ENCODE measurements at regions not wholly inside any gene's neighbourhood (a gene's known extent, or its start where the extent isn't known, plus 50 kb on each side); places are given as distances from the start of the nearest gene placed in this dataset.
"Not testable (repeated sequence)": the region's sequence is repeated elsewhere in the genome, so short reads cannot be mapped to it uniquely, and the experiment has no call there.

GRCh38 chr4:147139455-147140198, 194.0 kb upstream of the TTC29 start:
- H3K4me3 ChIP-seq (ENCODE audit: low read depth, low read length): no peak overlapping the region
- TF ChIP-seq CTCF (IDR thresholded peaks at IDR 0.05; ENCODE audit: borderline replicate concordance, insufficient read depth, low read depth, low read length): no peak

DNA sequence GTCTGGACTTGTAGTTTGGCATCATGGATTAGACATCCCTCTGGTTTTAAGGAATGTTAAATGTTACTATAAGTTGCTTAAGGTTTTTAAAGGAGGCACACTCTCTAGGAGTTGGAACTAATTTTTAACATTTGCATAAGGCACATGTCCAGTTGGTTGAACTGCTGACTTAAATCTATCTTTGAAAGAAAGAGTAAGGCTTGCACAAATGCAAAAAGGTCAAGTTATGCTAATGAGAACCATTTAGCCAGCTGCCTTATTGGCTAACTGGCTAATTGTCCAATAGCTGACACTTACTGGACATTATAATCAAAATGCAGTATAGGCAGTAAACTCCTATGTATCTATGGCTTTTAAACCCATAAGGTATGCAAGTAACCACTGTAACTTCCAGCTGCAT, 206.1 kb upstream of the TTC29 start:
- TF ChIP-seq CTCF (IDR thresholded peaks at IDR 0.05; ENCODE audit: borderline replicate concordance, insufficient read depth, low read depth, low read length): no peak

GRCh38 chr4:147157860-147158701, 212.4 kb upstream of the TTC29 start:
- H3K4me3 ChIP-seq (ENCODE audit: low read depth, low read length): no peak overlapping the region

More for the DNA sequence above, 206.1 kb upstream of the TTC29 start:
- H3K4me3 ChIP-seq (ENCODE audit: low read depth, low read length): no peak overlapping the region

GRCh38 chr4:147160908-147161513, 215.3 kb upstream of the TTC29 start:
- no peak overlapping the region for H3K4me3 ChIP-seq (ENCODE audit: low read depth, low read length)
- TF ChIP-seq CTCF (IDR thresholded peaks at IDR 0.05; ENCODE audit: borderline replicate concordance, insufficient read depth, low read depth, low read length): peak; percentile 75

More at GRCh38 chr4:147157860-147158701, 212.4 kb upstream of the TTC29 start:
- TF ChIP-seq CTCF (IDR thresholded peaks at IDR 0.05; ENCODE audit: borderline replicate concordance, insufficient read depth, low read depth, low read length): no peak

DNA sequence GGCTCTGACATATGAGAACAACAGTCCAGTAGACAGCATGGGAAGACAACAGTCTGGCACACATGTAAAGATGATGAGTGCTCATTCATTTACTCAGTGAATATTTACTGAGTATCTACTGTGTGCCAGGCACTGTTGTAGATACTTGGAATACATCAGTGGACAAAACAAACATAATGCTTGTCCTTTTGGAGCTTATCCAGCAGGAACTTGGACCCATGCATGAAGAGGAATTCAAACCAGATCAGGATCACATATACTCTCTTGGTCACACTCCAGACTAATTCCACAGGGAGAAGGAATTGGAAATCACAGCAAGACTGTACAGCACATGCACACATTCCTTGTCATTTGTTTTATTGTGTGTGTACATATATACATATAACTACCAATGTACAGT, 217.6 kb upstream of the TTC29 start:
- no peak for TF ChIP-seq CTCF (IDR thresholded peaks at IDR 0.05; ENCODE audit: borderline replicate concordance, insufficient read depth, low read depth, low read length)
- no peak overlapping the region for H3K4me3 ChIP-seq (ENCODE audit: low read depth, low read length)

DNA sequence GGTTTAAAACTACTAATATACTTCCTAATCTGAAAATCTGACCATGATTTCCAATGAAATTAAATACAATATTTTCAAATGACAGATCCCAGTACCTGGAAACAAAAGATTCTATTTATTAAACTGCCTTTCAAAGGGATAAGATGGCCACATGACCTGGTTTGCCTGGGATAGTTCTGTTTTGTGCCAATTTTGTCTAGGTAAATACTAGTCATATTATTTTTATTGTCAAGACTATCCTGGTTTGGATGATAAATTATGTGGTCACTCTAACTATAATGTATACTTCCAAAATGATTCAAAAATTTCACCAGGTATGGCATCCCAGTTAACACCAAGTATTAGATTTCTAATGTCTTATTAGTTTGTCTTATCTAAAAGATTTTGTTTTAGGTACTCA, 222.5 kb upstream of the TTC29 start:
- H3K4me3 ChIP-seq (ENCODE audit: low read depth, low read length): not testable (repeated sequence)

DNA sequence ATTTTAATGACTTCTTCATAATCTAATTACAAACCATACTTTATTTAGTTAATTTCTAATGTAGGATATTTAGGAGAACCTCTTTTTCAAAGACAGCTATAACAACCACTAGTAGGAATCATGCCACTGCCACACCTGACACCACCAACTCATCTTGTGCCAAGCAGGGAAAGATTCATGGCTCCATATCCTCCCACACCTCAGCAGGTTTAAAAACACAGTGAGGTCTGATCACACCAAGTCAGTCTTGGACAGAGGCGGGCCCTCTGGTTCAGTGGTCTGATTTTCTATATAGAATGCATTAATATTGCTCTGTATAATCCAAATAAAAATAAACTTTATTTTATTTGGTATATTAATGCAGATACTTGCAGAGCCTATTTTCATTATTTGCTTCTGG, 227.7 kb upstream of the TTC29 start:
- no peak for TF ChIP-seq CTCF (IDR thresholded peaks at IDR 0.05; ENCODE audit: borderline replicate concordance, insufficient read depth, low read depth, low read length)

More for the DNA sequence above, 227.7 kb upstream of the TTC29 start:
- no peak overlapping the region for H3K4me3 ChIP-seq (ENCODE audit: low read depth, low read length)

Data from GM12875 (cell line).